GM23338 (cell line): ENCODE measurements at regions not wholly inside any gene's neighbourhood (a gene's known extent, or its start where the extent isn't known, plus 50 kb on each side); places are given as distances from the start of the nearest gene placed in this dataset.
A peak's percentile ranks its signal among the peaks of the same experiment; 100 is the strongest.

ENCODE experiments used
- ATAC-seq: fragments of 200-7000 bp; cut with Tn5 transposase; 3 replicates; pipeline ENCODE4 v1.9.1; 2020
- DNase-seq: peaks from one replicate; pipeline ENCODE4 v3.0.0-alpha.2; 2015; ENCODE audit warnings: low spot score
- H2AFZ ChIP-seq: fragments of 200-600 bp; sonication (generic); 2 replicates; pipeline ENCODE4 v1.8.0; 2016; ENCODE audit warnings: antibody characterized with exemption, mild to moderate bottlenecking, moderate library complexity
- H3F3A ChIP-seq: fragments of 200-600 bp; sonication (generic); replicated peaks from 2 replicates; pipeline ENCODE4 v1.8.0; 2017; ENCODE audit warnings: antibody characterized with exemption, mixed run types, low read depth
- H3K27ac ChIP-seq: fragments of 200-600 bp; sonication (generic); 2 replicates; pipeline ENCODE4 v1.6.1; 2016; ENCODE audit warnings: low read depth
- H3K27me3 ChIP-seq: fragments of 200-600 bp; sonication (generic); 2 replicates; pipeline ENCODE4 v1.8.0; 2016; ENCODE audit warnings: mild to moderate bottlenecking, mixed run types, moderate library complexity; ENCODE audit not compliant: insufficient read depth
- H3K36me3 ChIP-seq: fragments of 200-600 bp; sonication (generic); 2 replicates; pipeline ENCODE4 v1.8.0; 2016; ENCODE audit warnings: mild to moderate bottlenecking; ENCODE audit not compliant: insufficient read depth
- H3K4me1 ChIP-seq: fragments of 200-600 bp; sonication (generic); 2 replicates; pipeline ENCODE4 v1.8.0; 2016; ENCODE audit warnings: mild to moderate bottlenecking, moderate library complexity; ENCODE audit not compliant: insufficient read depth
- H3K4me2 ChIP-seq: fragments of 200-600 bp; sonication (generic); 2 replicates; pipeline ENCODE4 v1.7.1; 2017; ENCODE audit warnings: mixed run types
- H3K4me3 ChIP-seq: fragments of 200-600 bp; sonication (generic); 2 replicates; pipeline ENCODE4 v1.6.1; 2016; ENCODE audit warnings: mixed run types
- H3K79me2 ChIP-seq: fragments of 200-600 bp; sonication (generic); replicated peaks from 2 replicates; pipeline ENCODE4 v1.8.0; 2017; ENCODE audit warnings: mild to moderate bottlenecking; ENCODE audit not compliant: insufficient read depth
- H3K9me2 ChIP-seq: fragments of 200-600 bp; sonication (generic); 2 replicates; pipeline ENCODE4 v1.8.0; 2017; ENCODE audit not compliant: insufficient read depth
- H4K20me1 ChIP-seq: fragments of 200-600 bp; sonication (generic); replicated peaks from 2 replicates; pipeline ENCODE4 v1.8.0; 2017; ENCODE audit warnings: mild to moderate bottlenecking; ENCODE audit not compliant: insufficient read depth
- H3K27ac Mint-ChIP-seq: 2 replicates; pipeline ENCODE4 v1.8.0; 2020; ENCODE audit warnings: inconsistent platforms, mild to moderate bottlenecking, moderate library complexity, mixed read lengths
- H3K27me3 Mint-ChIP-seq: 3 replicates; pipeline ENCODE4 v1.8.0; 2022; ENCODE audit warnings: low read depth, mild to moderate bottlenecking, moderate library complexity, mixed read lengths, inconsistent platforms; ENCODE audit not compliant: insufficient read depth, poor library complexity
- H3K36me3 Mint-ChIP-seq: 3 replicates; pipeline ENCODE4 v1.8.0; 2021; ENCODE audit warnings: low read depth, mild to moderate bottlenecking, inconsistent platforms, moderate library complexity, mixed read lengths
- H3K4me1 Mint-ChIP-seq: 3 replicates; pipeline ENCODE4 v1.8.0; 2020; ENCODE audit warnings: mild to moderate bottlenecking, inconsistent platforms, mixed read lengths
- H3K4me3 Mint-ChIP-seq: 3 replicates; pipeline ENCODE4 v1.8.0; 2021; ENCODE audit warnings: moderate library complexity, mild to moderate bottlenecking, inconsistent platforms, mixed read lengths
- H3K9me3 Mint-ChIP-seq: 3 replicates; pipeline ENCODE4 v1.8.0; 2020; ENCODE audit warnings: moderate library complexity, mild to moderate bottlenecking, inconsistent platforms, mixed read lengths
- CREB1 ChIP-seq: fragments of 250-450 bp; sonication (Bioruptor Pico); IDR thresholded peaks from 2 replicates; pipeline ENCODE4 v1.5.0; 2020; ENCODE audit warnings: low read depth, mild to moderate bottlenecking, moderate library complexity
- EZH2 ChIP-seq: fragments of 200-600 bp; sonication (generic); IDR thresholded peaks from one replicate; pipeline ENCODE4 v1.8.0; 2017; ENCODE audit warnings: antibody characterized with exemption, mild to moderate bottlenecking, low read depth; ENCODE audit not compliant: unreplicated experiment
- EZH2phosphoT487 ChIP-seq: fragments of 200-600 bp; sonication (generic); IDR thresholded peaks from one replicate; pipeline ENCODE4 v1.8.1; 2018; ENCODE audit warnings: antibody characterized with exemption; ENCODE audit not compliant: unreplicated experiment
- JUNB ChIP-seq: IDR thresholded peaks from one replicate; pipeline ENCODE4 v1.6.1; 2016; ENCODE audit warnings: antibody characterized with exemption; ENCODE audit not compliant: unreplicated experiment
- NANOG ChIP-seq: IDR thresholded peaks from 2 replicates; pipeline ENCODE4 v1.6.1; 2016; ENCODE audit warnings: antibody characterized with exemption, borderline replicate concordance
- POLR2AphosphoS5 ChIP-seq: IDR thresholded peaks from 2 replicates; pipeline ENCODE4 v1.6.1; 2016; ENCODE audit warnings: antibody characterized with exemption, low read depth
- ZNF114 ChIP-seq: fragments of 250-450 bp; sonication (Bioruptor Pico); IDR thresholded peaks from 2 replicates; pipeline ENCODE4 v1.5.0; 2020; ENCODE audit warnings: mild to moderate bottlenecking, moderate library complexity
- ZNF331 ChIP-seq: fragments of 250-450 bp; sonication (Bioruptor Pico); IDR thresholded peaks from 2 replicates; pipeline ENCODE4 v1.5.0; 2020; ENCODE audit warnings: low read depth, mild to moderate bottlenecking, moderate library complexity
- TF ChIP-seq, protein P1 (sequence below), 2 experiments: fragments of 200-600 bp in 1 of 2; sonication (generic) in 1 of 2; conservative IDR thresholded peaks; 2 replicates each; pipeline versions ENCODE4 v1.5.1 to v1.6.1; 2016 to 2017; ENCODE audit warnings: antibody characterized with exemption in 2 of 2, low read depth in 2 of 2, mild to moderate bottlenecking in 2 of 2, moderate library complexity in 1 of 2
- TF ChIP-seq, protein P2 (sequence below): fragments of 250-450 bp; sonication (Bioruptor Pico); IDR thresholded peaks from 2 replicates; pipeline ENCODE4 v1.5.0; 2020; ENCODE audit warnings: mild to moderate bottlenecking, moderate library complexity
- TF ChIP-seq, protein P3 (sequence below): IDR thresholded peaks from 2 replicates; pipeline ENCODE4 v1.6.1; 2016; ENCODE audit warnings: antibody characterized with exemption

DNA sequence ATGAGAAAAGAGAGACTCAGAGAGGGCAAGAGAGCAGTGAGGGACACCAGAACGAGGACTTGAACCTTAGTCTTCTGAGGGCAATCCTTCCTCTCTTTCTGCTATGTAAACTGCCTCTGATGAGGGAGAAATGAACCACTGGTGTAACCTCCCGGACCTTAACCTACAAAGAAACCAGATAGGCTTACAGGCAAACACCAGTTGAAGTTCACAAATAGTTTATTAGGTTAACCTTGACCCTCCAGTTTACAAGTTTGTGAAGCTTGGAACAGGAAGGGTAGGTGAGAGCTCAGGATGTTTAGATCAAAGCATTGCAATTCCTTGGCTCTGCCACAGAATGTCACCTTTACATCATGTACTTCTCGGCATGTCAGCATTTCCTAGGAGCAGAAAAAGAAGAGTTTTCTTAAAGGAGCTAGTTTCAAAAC is 486.4 kb upstream of the SPRED2 start:
- Histone ChIP-seq H4K20me1 (no peaks in the 10 kb centered on the region), H3K36me3 (no peaks in the 10 kb centered on the region), H2AFZ (no peak overlapping the region), H3K9me2 (no peaks in the 10 kb centered on the region; the same call in 1 of the 2 replicates), H3F3A (no peaks in the 10 kb centered on the region), H3K79me2 (no peaks in the 10 kb centered on the region), H3K4me1 (no peaks in the 10 kb centered on the region; the same call in 1 of the 2 replicates), H3K27ac (no peak overlapping the region), H3K4me2 (no peak overlapping the region), H3K27me3 (no peaks in the 10 kb centered on the region), H3K4me3 (no peak overlapping the region)
- peak; percentile 56 for ATAC-seq
- Mint-ChIP-seq H3K9me3 (no peaks in the 10 kb centered on the region), H3K4me1 (peaks cover 5% of the 10 kb centered on the region), H3K27me3 (no peaks in the 10 kb centered on the region), H3K27ac (no peak overlapping the region), H3K4me3 (no peak overlapping the region), H3K36me3 (no peaks in the 10 kb centered on the region)
- peak; percentile 41 for DNase-seq
- TF ChIP-seq, protein P1, sequence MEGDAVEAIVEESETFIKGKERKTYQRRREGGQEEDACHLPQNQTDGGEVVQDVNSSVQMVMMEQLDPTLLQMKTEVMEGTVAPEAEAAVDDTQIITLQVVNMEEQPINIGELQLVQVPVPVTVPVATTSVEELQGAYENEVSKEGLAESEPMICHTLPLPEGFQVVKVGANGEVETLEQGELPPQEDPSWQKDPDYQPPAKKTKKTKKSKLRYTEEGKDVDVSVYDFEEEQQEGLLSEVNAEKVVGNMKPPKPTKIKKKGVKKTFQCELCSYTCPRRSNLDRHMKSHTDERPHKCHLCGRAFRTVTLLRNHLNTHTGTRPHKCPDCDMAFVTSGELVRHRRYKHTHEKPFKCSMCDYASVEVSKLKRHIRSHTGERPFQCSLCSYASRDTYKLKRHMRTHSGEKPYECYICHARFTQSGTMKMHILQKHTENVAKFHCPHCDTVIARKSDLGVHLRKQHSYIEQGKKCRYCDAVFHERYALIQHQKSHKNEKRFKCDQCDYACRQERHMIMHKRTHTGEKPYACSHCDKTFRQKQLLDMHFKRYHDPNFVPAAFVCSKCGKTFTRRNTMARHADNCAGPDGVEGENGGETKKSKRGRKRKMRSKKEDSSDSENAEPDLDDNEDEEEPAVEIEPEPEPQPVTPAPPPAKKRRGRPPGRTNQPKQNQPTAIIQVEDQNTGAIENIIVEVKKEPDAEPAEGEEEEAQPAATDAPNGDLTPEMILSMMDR (conservative IDR thresholded peaks at IDR 0.05; ENCODE audit: low read depth in 2 of 2): peak; percentile 56 to 64
- no peak for TF ChIP-seq JUNB

DNA sequence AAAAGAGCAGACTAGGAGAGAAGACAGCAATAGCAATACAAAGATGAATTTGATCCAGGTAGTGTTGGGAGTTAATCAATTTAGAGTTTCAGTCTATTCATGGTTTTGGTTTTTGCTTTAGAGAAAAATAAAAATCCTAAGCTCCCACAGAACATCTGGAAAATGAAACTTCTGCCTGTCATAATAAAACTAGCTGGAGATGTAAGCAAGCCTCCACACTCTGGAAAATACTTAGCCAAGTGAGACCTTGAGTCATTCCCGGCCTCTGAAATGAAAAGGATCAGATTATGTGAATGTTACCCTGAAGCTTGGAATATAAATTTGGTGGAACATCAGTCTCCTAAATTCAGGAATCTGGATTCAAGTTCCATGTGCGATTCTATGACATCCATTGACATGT is 485.6 kb upstream of the SPRED2 start:
- H3K4me3 ChIP-seq: no peak overlapping the region
- H3K4me1 ChIP-seq: no peaks in the 10 kb centered on the region; the same call in 1 of the 2 replicates
- ATAC-seq (no peak), DNase-seq (no peak)
- H3K27ac ChIP-seq: no peak overlapping the region
- no peak overlapping the region for H3K4me2 ChIP-seq
- H3K27me3 ChIP-seq: no peaks in the 10 kb centered on the region
- no peaks in the 10 kb centered on the region for H3K79me2 ChIP-seq
- Mint-ChIP-seq H3K9me3 (no peaks in the 10 kb centered on the region), H3K27ac (no peak overlapping the region), H3K4me3 (no peak overlapping the region), H3K36me3 (no peaks in the 10 kb centered on the region), H3K27me3 (no peaks in the 10 kb centered on the region), H3K4me1 (peaks cover 6% of the 10 kb centered on the region)
- H3K36me3 ChIP-seq: no peaks in the 10 kb centered on the region
- no peaks in the 10 kb centered on the region for H4K20me1 ChIP-seq
- H2AFZ ChIP-seq: no peak overlapping the region
- H3F3A ChIP-seq: no peaks in the 10 kb centered on the region
- no peaks in the 10 kb centered on the region; the same call in 1 of the 2 replicates for H3K9me2 ChIP-seq
- TF ChIP-seq POLR2AphosphoS5 (no peak), EZH2 (no peak), ZNF331 (CRISPR knock-in tag) (no peak), NANOG (no peak), EZH2phosphoT487 (no peak), CREB1 (no peak), JUNB (no peak), ZNF114 (no peak)
- TF ChIP-seq, protein P2, sequence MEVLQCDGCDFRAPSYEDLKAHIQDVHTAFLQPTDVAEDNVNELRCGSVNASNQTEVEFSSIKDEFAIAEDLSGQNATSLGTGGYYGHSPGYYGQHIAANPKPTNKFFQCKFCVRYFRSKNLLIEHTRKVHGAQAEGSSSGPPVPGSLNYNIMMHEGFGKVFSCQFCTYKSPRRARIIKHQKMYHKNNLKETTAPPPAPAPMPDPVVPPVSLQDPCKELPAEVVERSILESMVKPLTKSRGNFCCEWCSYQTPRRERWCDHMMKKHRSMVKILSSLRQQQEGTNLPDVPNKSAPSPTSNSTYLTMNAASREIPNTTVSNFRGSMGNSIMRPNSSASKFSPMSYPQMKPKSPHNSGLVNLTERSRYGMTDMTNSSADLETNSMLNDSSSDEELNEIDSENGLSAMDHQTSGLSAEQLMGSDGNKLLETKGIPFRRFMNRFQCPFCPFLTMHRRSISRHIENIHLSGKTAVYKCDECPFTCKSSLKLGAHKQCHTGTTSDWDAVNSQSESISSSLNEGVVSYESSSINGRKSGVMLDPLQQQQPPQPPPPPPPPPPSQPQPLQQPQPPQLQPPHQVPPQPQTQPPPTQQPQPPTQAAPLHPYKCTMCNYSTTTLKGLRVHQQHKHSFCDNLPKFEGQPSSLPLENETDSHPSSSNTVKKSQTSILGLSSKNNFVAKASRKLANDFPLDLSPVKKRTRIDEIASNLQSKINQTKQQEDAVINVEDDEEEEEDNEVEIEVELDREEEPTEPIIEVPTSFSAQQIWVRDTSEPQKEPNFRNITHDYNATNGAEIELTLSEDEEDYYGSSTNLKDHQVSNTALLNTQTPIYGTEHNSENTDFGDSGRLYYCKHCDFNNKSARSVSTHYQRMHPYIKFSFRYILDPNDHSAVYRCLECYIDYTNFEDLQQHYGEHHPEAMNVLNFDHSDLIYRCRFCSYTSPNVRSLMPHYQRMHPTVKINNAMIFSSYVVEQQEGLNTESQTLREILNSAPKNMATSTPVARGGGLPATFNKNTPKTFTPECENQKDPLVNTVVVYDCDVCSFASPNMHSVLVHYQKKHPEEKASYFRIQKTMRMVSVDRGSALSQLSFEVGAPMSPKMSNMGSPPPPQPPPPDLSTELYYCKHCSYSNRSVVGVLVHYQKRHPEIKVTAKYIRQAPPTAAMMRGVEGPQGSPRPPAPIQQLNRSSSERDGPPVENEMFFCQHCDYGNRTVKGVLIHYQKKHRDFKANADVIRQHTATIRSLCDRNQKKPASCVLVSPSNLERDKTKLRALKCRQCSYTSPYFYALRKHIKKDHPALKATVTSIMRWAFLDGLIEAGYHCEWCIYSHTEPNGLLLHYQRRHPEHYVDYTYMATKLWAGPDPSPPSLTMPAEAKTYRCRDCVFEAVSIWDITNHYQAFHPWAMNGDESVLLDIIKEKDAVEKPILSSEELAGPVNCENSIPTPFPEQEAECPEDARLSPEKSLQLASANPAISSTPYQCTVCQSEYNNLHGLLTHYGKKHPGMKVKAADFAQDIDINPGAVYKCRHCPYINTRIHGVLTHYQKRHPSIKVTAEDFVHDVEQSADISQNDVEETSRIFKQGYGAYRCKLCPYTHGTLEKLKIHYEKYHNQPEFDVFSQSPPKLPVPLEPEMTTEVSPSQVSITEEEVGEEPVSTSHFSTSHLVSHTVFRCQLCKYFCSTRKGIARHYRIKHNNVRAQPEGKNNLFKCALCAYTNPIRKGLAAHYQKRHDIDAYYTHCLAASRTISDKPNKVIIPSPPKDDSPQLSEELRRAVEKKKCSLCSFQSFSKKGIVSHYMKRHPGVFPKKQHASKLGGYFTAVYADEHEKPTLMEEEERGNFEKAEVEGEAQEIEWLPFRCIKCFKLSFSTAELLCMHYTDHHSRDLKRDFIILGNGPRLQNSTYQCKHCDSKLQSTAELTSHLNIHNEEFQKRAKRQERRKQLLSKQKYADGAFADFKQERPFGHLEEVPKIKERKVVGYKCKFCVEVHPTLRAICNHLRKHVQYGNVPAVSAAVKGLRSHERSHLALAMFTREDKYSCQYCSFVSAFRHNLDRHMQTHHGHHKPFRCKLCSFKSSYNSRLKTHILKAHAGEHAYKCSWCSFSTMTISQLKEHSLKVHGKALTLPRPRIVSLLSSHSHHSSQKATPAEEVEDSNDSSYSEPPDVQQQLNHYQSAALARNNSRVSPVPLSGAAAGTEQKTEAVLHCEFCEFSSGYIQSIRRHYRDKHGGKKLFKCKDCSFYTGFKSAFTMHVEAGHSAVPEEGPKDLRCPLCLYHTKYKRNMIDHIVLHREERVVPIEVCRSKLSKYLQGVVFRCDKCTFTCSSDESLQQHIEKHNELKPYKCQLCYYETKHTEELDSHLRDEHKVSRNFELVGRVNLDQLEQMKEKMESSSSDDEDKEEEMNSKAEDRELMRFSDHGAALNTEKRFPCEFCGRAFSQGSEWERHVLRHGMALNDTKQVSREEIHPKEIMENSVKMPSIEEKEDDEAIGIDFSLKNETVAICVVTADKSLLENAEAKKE (CRISPR knock-in tag): no peak
- TF ChIP-seq, protein P3, sequence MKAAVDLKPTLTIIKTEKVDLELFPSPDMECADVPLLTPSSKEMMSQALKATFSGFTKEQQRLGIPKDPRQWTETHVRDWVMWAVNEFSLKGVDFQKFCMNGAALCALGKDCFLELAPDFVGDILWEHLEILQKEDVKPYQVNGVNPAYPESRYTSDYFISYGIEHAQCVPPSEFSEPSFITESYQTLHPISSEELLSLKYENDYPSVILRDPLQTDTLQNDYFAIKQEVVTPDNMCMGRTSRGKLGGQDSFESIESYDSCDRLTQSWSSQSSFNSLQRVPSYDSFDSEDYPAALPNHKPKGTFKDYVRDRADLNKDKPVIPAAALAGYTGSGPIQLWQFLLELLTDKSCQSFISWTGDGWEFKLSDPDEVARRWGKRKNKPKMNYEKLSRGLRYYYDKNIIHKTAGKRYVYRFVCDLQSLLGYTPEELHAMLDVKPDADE: no peak
- TF ChIP-seq, protein P1 (conservative IDR thresholded peaks at IDR 0.05; ENCODE audit: low read depth in 2 of 2): no peak
